Adrenal gland (tissue), 5 donors: ENCODE measurements at regions not wholly inside any gene's neighbourhood (a gene's known extent, or its start where the extent isn't known, plus 50 kb on each side); places are given as distances from the start of the nearest gene placed in this dataset.

Source experiments
- CTCF ChIP-seq, 6 experiments: fragments of 450-650 bp in 4 of 6; fragments of 200-600 bp in 2 of 6; sonication (generic) in 1 of 6; IDR thresholded peaks; 1 replicate in 5 of 6; 2 replicates in 1 of 6; pipeline versions ENCODE4 v1.5.1 to v1.8.0; 2016 to 2021; ENCODE audit warnings: antibody characterized with exemption in 6 of 6, mild to moderate bottlenecking in 2 of 6, moderate library complexity in 1 of 6
- POLR2A ChIP-seq, 2 donors: fragments of 450-650 bp; IDR thresholded peaks; one replicate each; pipeline ENCODE4 v1.6.1; 2017; ENCODE audit warnings: antibody characterized with exemption in 2 of 2, mild to moderate bottlenecking in 2 of 2, moderate library complexity in 1 of 2
- donor health status: DM: no; HTN: no; CAD: no.

- no peak for TF ChIP-seq CTCF (IDR thresholded peaks at IDR 0.05)
- TF ChIP-seq POLR2A (IDR thresholded peaks at IDR 0.05): no peak
Observed at GRCh38 chr10:36021096-36021495, 379.0 kb upstream of the FZD8 start.
